ENCODE measurements at regions not wholly inside any gene's neighbourhood (a gene's known extent, or its start where the extent isn't known, plus 50 kb on each side); places are given as distances from the start of the nearest gene placed in this dataset.
A peak's percentile ranks its signal among the peaks of the same experiment; 100 is the strongest.

DNA sequence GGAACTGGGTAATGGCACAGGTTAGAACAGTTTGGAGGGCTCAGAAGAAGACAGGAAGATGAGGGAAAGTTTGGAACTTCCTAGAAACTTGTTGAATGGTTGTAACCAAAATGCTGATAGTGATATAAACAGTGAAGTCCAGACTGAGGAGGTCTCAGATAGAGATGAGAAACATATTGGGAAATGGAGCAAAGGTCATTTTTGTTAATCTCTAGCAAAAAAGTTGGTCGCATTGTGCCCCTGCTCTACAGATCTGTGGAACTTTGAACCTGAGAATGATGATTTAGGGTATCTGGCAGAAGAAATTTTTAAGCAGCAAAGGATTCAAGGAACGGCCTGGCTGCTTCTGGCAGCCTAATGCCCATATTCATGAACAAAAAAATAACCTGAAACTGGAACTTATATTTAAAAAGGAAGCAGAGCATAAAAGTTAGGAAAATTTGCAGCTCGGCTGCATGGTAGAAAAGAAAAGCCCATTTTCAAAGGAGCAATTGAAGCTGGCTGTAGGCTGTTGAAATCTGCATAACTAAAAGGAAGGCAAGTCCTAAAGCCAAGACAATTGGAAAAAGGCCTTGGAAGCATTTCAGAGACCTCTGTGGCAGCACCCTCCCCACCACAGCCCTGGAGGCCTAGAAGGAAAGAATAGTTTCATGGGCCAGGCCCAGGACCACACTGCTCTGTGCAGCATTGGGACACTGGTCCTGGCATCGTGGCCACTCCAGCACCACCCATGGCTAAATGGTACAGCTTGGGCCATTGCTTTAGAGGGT lies 182.6 kb upstream of the CD96 start:
- DNase-seq = no peak

GRCh38 chr3:111362381-111363009 lies 179.5 kb upstream of the CD96 start:
- DNase-seq = no peak

- no peak for DNase-seq
These were observed 175.5 kb upstream of the CD96 start for GRCh38 chr3:111366515-111366914.

GRCh38 chr3:111368056-111368455 lies 173.9 kb upstream of the CD96 start:
- no peak for DNase-seq

- DNase-seq = no peak
These were observed 172.0 kb upstream of the CD96 start for GRCh38 chr3:111369958-111370357.

- peak; percentile 51 for DNase-seq
These were observed 168.8 kb upstream of the CD96 start for GRCh38 chr3:111373239-111373638.

GRCh38 chr3:111373861-111374260 lies 168.1 kb upstream of the CD96 start:
- peak; percentile 50 for DNase-seq

- DNase-seq = peak; percentile 53
These were observed 156.0 kb upstream of the CD96 start for GRCh38 chr3:111385971-111386495.

DNA sequence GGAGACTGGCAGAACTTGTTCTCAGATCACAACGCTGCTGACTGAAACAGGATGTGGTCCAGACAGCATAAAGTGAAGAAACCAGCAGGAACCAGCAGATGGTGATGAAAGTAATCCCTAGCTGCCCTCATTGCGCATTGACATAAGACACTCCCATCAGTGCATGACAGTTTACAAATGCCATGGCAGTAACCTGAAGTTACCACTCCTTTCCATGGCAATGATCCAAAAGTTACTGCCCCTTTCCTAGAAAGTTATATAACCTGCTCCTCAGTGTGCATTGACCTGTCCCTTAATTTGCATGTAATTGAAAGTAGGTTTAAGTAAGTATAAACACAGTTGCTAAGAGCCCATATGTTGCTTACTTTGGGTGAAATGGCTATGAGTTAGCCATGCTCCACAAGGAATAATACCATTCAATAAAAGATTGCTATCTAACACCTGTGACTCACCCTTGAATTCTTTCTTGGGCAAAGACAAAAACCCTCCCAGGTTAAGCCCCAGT lies 149.1 kb upstream of the CD96 start:
- DNase-seq = no peak

GRCh38 chr3:111412656-111413055 lies 129.3 kb upstream of the CD96 start:
- DNase-seq = no peak

DNA sequence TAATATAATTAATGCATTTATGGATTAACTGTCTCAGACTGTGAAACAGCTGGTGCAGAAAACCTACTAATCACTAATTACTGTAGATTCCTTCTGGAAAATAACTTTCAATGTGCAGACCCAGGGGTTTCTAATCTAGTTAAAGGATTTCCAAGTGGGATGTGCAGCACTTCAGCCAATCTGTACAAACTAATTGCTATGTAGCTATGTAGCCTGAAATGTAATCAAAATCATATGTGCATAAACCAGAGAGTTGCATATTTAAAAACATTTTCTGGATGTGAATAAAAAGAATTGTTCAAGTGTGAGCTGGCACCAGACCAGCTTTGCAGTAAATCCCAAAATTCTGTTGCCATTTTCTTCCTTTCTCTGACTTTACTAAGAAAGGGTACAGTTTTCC lies 127.5 kb upstream of the CD96 start:
- DNase-seq = no peak

GRCh38 chr3:111415018-111415417 lies 127.0 kb upstream of the CD96 start:
- no peak for DNase-seq

DNA sequence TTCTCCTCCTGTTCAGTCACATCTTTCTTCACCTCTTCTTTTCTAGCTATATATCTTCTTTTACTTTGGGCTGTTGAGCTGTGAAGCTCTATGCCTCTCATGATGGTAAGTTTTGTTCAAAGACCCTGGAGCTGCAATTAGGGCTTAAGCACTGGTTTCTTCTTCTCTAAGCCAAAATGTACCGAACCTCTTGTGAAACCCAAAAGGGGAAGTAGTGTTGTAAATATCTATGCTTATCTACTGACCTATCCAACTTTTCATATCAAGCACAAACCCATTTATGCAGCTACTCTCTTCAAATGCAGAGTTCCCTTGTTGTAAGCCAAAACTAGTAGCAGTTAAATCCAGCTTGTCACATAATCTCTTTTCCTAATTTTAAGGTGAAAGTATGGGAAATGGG lies 123.6 kb upstream of the CD96 start:
- DNase-seq = no peak

GRCh38 chr3:111428301-111428700 lies 113.7 kb upstream of the CD96 start:
- no peak for DNase-seq

DNA sequence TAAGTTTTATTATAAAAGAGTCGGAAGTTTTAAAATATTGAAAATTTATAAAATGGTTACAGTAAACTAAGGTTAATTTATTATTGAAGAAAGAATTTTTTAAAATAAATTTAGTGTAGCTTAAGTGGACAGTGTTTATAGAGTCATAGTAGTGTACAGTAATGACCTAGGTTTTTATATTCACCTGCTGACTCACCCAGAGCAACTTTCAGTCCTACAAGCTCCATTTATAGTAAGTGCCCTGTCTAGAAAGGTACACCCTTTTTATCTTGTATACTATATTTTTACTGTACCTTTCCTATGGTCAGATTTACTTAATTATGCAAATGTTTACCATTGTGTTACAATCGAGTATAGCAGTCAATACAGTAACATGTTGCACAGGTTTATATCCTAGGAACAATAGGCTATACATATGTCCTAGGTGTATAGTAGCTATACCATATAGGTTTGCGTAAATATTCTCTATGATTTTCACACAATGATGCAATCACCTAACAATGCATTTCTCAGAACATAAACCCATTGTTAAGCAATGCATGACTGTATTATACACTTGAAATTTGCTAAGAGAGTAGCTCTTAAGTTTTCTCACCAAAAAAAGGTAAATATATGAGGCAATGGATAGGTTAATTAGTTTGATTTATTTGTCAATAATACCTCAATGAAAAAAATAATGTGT lies 106.9 kb upstream of the CD96 start:
- no peak for DNase-seq

- DNase-seq = no peak
These were observed 103.7 kb upstream of the CD96 start for GRCh38 chr3:111438283-111438682.

DNA sequence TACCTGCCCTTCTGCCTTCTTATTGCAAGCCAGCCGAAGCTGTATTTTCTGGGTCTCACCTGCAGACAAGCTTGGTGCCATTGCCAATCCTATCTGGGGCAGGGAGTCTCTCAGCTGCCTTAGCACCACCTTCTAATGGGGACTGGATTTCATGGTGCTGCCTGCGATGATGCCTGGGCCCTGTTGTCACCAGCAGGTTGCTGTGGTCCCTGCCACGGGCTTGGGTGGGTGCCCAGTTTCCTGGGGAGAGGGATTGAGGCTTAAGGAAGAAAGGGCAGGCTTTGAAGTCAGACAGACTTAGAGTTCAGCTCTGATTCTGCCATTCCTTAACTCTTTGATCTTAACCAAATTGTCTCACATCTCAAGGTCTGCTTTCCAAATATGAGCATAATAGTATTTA lies 87.4 kb upstream of the CD96 start:
- DNase-seq = no peak

DNA sequence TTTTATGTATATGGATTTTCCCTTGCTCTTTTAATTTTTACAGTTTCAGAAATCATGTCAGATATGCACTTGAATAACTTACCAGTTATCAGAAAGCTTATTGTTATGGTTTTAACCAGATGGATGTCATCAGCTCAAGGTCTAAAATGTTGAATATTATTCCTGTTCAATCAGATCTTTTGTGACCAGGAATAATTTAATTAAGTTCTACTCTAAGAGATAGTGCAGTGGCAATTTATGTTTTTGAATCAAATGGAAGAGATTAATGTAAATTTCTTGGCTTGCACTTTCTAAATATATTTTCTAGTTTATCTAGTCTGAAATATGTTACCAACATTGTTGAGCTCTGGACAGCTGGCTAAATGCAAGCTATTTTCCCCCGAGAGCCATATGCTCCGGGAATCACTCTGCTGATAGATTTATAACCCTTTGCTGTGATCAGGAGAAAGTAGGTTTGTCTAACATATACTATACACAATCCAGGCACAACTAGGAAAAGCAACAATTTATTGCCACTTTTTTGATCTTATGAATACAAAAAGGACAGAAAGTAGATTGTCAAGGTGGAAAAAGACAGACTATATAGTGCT lies 76.8 kb upstream of the CD96 start:
- no peak for DNase-seq

- DNase-seq = no peak
These were observed 72.0 kb upstream of the CD96 start for GRCh38 chr3:111470032-111470431.

GRCh38 chr3:111471831-111472230 lies 70.2 kb upstream of the CD96 start:
- no peak for DNase-seq

DNA sequence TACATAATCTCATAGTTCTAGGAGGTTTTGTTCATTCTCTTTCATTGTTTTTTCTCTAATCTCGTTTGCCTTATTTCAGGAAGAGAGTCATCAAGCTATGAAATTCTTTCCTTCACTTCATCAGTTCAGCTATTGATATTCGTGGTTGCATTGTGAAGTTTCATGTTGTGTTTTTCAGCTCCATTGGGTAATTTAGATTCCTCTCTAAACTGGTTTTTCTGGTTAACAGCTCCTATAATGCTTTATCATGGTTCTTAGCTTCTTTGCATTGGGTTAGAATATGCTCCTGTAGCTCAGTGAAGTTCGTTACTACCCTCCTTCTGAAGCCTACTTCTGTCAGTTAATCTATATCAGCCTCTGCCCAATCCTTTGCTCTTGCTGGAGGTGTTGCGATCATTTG lies 69.4 kb upstream of the CD96 start:
- DNase-seq = no peak

DNA sequence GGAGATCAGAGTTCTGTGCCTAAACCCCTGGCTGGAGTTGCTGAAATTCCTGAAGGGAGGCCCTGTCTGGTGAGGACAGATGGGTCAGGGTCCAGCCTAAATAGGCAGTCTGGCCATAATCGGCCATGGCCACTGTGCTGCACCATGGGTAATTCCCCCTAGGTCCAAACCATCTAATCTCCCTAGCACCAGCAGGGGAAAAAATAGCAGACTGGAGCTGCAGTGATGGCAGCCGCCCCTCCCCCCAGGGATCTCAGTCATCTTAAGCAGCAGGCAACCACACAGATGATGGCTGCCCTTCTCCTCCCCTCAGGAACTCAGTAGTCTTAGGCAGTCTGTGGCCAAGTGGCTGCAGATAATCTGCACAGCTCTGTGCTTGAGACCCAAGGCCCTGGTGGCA lies 68.4 kb upstream of the CD96 start:
- DNase-seq = peak; percentile 53

DNA sequence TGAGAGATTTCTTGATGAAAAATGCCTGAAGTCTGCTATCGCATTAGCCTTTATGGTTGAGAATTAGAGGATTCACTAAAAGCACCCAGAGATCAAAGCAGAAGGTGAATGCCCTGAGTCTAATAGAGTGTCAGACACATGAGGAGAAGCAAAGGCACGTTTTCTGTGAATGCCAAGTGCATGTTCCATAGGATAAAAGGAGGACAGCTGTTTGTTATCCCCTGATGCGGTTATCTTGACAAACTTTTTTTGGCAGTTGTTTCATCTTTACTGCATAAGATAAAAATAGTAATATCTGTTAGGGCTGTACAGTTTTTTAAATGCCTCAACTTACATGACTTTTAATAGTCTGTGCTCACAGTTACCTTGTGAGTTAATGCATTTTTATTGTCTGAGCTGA lies 65.3 kb upstream of the CD96 start:
- DNase-seq = no peak

Data from islet precursor cell (in vitro differentiated cells).